MM.1S (cell line): ENCODE measurements at regions not wholly inside any gene's neighbourhood (a gene's known extent, or its start where the extent isn't known, plus 50 kb on each side); places are given as distances from the start of the nearest gene placed in this dataset.

Experiments used
- DNase-seq: peaks from one replicate; pipeline ENCODE4 v3.0.0-alpha.2; 2015
- H2AFZ ChIP-seq: fragments of 300-600 bp; sonication (generic); 2 replicates; pipeline ENCODE4 v1.6.0; 2016; ENCODE audit warnings: antibody characterized with exemption, low read length
- H3F3A ChIP-seq: fragments of 300-600 bp; sonication (generic); 2 replicates; pipeline ENCODE4 v1.6.1; 2016; ENCODE audit warnings: mild to moderate bottlenecking, antibody characterized with exemption, low read length, moderate library complexity, mixed read lengths; ENCODE audit not compliant: insufficient read depth
- H3K27ac ChIP-seq: fragments of 300-600 bp; sonication (generic); 2 replicates; pipeline ENCODE4 v1.5.1; 2016; ENCODE audit warnings: mild to moderate bottlenecking, low read length
- H3K27me3 ChIP-seq: fragments of 300-600 bp; sonication (generic); replicated peaks from 2 replicates; pipeline ENCODE4 v1.6.0; 2016; ENCODE audit warnings: low read length; ENCODE audit not compliant: insufficient read depth
- H3K36me3 ChIP-seq: fragments of 300-600 bp; sonication (generic); replicated peaks from 2 replicates; pipeline ENCODE4 v1.6.1; 2016; ENCODE audit warnings: mild to moderate bottlenecking, low read length, mixed read lengths; ENCODE audit not compliant: insufficient read depth
- H3K4me1 ChIP-seq: fragments of 300-600 bp; sonication (generic); 2 replicates; pipeline ENCODE4 v1.6.1; 2016; ENCODE audit warnings: low read length, mixed read lengths
- H3K4me2 ChIP-seq: fragments of 300-600 bp; sonication (generic); 2 replicates; pipeline ENCODE4 v1.6.0; 2016; ENCODE audit warnings: low read depth, low read length
- H3K4me3 ChIP-seq: fragments of 300-600 bp; sonication (generic); 2 replicates; pipeline ENCODE4 v1.5.1; 2016; ENCODE audit warnings: low read length, mixed read lengths
- H3K79me2 ChIP-seq: fragments of 300-600 bp; sonication (generic); 2 replicates; pipeline ENCODE4 v1.6.1; 2016; ENCODE audit warnings: mixed run types, low read length, mixed read lengths
- H3K9ac ChIP-seq: fragments of 300-600 bp; sonication (generic); 2 replicates; pipeline ENCODE4 v1.6.1; 2016; ENCODE audit warnings: low read length, mixed read lengths
- H3K9me2 ChIP-seq: fragments of 300-600 bp; sonication (generic); replicated peaks from 2 replicates; pipeline ENCODE4 v1.6.1; 2016; ENCODE audit warnings: mild to moderate bottlenecking, low read length, mixed read lengths; ENCODE audit not compliant: insufficient read depth
- H3K9me3 ChIP-seq: fragments of 300-600 bp; sonication (generic); replicated peaks from 2 replicates; pipeline ENCODE4 v1.6.1; 2016; ENCODE audit warnings: mild to moderate bottlenecking, low read length, mixed read lengths; ENCODE audit not compliant: insufficient read depth
- H4K20me1 ChIP-seq: fragments of 300-600 bp; sonication (generic); 2 replicates; pipeline ENCODE4 v1.6.1; 2016; ENCODE audit warnings: mild to moderate bottlenecking, low read length, moderate library complexity, mixed read lengths; ENCODE audit not compliant: insufficient read depth
- EZH2 ChIP-seq: fragments of 300-600 bp; sonication (generic); optimal IDR thresholded peaks from 2 replicates; pipeline ENCODE3; 2017; ENCODE audit warnings: low read depth, mild to moderate bottlenecking, antibody characterized with exemption, low read length, mixed read lengths
- EZH2phosphoT487 ChIP-seq: fragments of 300-600 bp; sonication (generic); IDR thresholded peaks from 2 replicates; pipeline ENCODE4 v1.6.1; 2018; ENCODE audit warnings: antibody characterized with exemption, low read length
- TF ChIP-seq, protein P1 (sequence below): fragments of 300-600 bp; sonication (generic); IDR thresholded peaks from 2 replicates; pipeline ENCODE4 v1.5.1; 2016; ENCODE audit warnings: antibody characterized with exemption, low read length, mixed read lengths

DNA sequence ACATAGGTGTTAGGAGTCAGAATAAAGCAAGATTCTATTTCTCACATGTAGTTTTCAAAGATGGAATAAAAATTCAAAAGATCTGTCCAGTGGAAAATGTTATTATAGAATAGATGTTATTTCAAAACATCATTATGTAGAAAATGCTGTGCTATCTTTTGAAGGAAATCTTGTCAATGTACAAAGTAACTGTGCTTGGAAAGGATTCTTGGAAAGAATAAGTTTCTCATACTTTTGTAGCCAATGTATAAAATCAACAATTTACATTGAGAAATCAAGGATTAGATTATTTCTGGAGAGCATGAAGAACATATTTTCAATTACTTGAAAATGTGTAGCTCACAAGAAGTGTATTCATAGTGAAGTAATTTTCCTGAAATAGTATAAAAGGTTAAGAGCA is 532.5 kb upstream of the MGAT4C start:
- no peak overlapping the region for H3K4me3 ChIP-seq
- H3K79me2 ChIP-seq = no peaks in the 10 kb centered on the region
- no peaks in the 10 kb centered on the region for H3F3A ChIP-seq
- H3K9me3 ChIP-seq = no peaks in the 10 kb centered on the region
- TF ChIP-seq, protein P1, sequence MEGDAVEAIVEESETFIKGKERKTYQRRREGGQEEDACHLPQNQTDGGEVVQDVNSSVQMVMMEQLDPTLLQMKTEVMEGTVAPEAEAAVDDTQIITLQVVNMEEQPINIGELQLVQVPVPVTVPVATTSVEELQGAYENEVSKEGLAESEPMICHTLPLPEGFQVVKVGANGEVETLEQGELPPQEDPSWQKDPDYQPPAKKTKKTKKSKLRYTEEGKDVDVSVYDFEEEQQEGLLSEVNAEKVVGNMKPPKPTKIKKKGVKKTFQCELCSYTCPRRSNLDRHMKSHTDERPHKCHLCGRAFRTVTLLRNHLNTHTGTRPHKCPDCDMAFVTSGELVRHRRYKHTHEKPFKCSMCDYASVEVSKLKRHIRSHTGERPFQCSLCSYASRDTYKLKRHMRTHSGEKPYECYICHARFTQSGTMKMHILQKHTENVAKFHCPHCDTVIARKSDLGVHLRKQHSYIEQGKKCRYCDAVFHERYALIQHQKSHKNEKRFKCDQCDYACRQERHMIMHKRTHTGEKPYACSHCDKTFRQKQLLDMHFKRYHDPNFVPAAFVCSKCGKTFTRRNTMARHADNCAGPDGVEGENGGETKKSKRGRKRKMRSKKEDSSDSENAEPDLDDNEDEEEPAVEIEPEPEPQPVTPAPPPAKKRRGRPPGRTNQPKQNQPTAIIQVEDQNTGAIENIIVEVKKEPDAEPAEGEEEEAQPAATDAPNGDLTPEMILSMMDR = no peak
- TF ChIP-seq EZH2 = no peak
- no peak for TF ChIP-seq EZH2phosphoT487
- no peak overlapping the region for H3K9ac ChIP-seq
- no peak overlapping the region for H3K27ac ChIP-seq
- H3K4me2 ChIP-seq = no peak overlapping the region
- H3K27me3 ChIP-seq = no peaks in the 10 kb centered on the region
- H3K4me1 ChIP-seq = no peaks in the 10 kb centered on the region
- H4K20me1 ChIP-seq = no peaks in the 10 kb centered on the region
- H3K9me2 ChIP-seq = no peaks in the 10 kb centered on the region
- no peak for DNase-seq
- H3K36me3 ChIP-seq = no peaks in the 10 kb centered on the region
- H2AFZ ChIP-seq = no peak overlapping the region

GRCh38 chr12:86787419-86787818 is 531.2 kb upstream of the MGAT4C start:
- Histone ChIP-seq H3K4me1 (no peaks in the 10 kb centered on the region), H3F3A (no peaks in the 10 kb centered on the region), H3K9ac (no peak overlapping the region), H3K4me3 (no peak overlapping the region), H3K9me3 (no peaks in the 10 kb centered on the region), H3K79me2 (no peaks in the 10 kb centered on the region), H4K20me1 (no peaks in the 10 kb centered on the region), H3K9me2 (no peaks in the 10 kb centered on the region), H3K36me3 (no peaks in the 10 kb centered on the region), H3K27me3 (no peaks in the 10 kb centered on the region), H2AFZ (no peak overlapping the region), H3K27ac (no peak overlapping the region), H3K4me2 (no peak overlapping the region)
- no peak for DNase-seq
- TF ChIP-seq EZH2 (no peak), EZH2phosphoT487 (no peak)
- TF ChIP-seq, protein P1 = no peak

GRCh38 chr12:86777325-86777724 is 521.1 kb upstream of the MGAT4C start:
- H3K27ac ChIP-seq = no peak overlapping the region
- no peak overlapping the region for H3K9ac ChIP-seq
- H3K36me3 ChIP-seq = no peaks in the 10 kb centered on the region
- TF ChIP-seq, protein P1 = no peak
- TF ChIP-seq EZH2phosphoT487 (no peak), EZH2 (no peak)
- H3K4me1 ChIP-seq = no peaks in the 10 kb centered on the region
- no peak overlapping the region for H2AFZ ChIP-seq
- H3K27me3 ChIP-seq = no peaks in the 10 kb centered on the region
- H3K4me3 ChIP-seq = no peak overlapping the region
- H3K79me2 ChIP-seq = no peaks in the 10 kb centered on the region
- H3K4me2 ChIP-seq = no peak overlapping the region
- no peak for DNase-seq
- H3K9me3 ChIP-seq = no peaks in the 10 kb centered on the region
- no peaks in the 10 kb centered on the region for H3F3A ChIP-seq
- H4K20me1 ChIP-seq = no peaks in the 10 kb centered on the region
- no peaks in the 10 kb centered on the region for H3K9me2 ChIP-seq
